HG03108 (cell line): ENCODE measurements at regions not wholly inside any gene's neighbourhood (a gene's known extent, or its start where the extent isn't known, plus 50 kb on each side); places are given as distances from the start of the nearest gene placed in this dataset.
A peak's percentile ranks its signal among the peaks of the same experiment; 100 is the strongest.

Experiments
- ATAC-seq: cut with Tn5 transposase; IDR thresholded peaks from one replicate; pipeline ENCODE4 v1.9.1; 2021; ENCODE audit warnings: moderate library complexity; ENCODE audit not compliant: unreplicated experiment

DNA sequence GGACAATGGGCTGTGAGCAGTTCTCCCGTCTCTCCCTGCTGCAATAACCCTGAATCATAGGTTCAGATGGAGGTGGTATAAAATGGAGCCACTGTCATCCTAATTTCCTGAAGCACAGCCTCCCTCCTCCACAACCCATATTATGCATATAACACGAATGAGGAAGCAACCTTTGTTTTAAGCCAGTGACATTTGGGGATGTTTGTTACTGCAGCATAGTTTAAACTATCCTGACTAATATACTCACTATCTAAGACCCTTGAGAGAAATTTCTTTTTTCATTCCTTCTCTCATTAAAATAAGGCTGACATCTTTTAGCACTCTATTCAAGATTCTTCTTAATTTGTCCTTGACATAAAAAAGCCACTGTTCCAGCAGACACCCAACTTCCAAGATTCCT lies 413.4 kb downstream of the SOX9 start:
- no peak for ATAC-seq

DNA sequence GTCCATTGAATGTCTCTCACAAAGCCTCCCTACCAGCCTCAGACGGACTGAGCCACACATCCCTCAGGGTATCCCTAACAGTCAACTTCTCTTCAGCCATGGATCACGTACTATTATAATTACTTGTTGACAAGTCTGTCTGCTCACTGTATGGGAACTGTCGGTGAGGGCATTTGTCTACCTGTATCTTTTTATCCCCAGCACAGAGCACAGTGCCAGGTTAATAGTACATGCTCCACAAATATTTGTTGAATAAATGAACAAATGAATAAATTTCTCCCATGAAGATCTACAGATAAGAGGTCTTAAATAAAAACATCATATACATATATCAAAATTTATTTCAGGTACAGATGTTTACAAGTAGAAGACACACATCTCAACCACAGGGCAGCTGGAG lies 414.0 kb downstream of the SOX9 start:
- no peak for ATAC-seq

DNA sequence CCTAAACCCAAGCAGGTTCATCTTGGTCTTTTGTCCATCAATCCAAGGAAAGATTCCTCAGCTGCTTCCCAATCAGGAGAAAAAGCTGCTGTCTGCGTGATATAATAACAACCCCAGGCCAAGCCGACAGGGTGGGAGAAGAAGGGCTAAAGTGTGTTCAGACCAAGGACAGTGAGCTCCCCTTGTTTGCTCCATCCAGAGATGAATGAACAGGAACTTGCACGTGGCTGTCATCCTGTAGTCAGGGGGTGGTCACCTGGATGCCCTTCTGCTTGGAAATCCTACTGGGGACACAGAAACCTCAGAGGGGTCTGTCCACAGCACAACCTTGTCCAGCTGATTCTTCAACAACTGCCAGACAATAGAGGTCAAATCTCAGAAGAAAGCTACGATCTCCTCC lies 414.5 kb downstream of the SOX9 start:
- ATAC-seq = no peak

- ATAC-seq = no peak
These were observed 415.0 kb downstream of the SOX9 start for GRCh38 chr17:72535779-72536178.

DNA sequence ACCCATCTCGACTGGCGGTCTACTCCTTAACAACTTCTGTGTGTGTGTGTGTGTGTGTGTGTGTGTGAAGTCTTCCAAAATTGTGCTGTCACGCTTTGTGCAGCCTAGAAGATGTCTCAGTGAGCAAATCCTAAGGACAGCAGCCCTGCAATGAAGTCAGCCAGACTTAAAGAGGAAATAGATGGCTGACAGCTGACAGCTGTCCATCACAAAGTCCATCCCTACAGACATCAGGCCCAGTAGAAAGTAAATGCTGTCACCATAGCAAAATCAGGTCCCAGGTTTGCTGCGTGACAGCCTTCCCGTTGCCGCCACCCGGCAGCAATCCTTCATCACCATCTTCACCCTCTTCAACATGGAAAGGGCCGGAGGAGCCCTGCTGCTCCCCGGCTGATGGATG lies 416.0 kb downstream of the SOX9 start:
- no peak for ATAC-seq

- no peak for ATAC-seq
These were observed 417.6 kb downstream of the SOX9 start for GRCh38 chr17:72538443-72538842.

GRCh38 chr17:72538901-72539352 lies 418.1 kb downstream of the SOX9 start:
- no peak for ATAC-seq

GRCh38 chr17:72539981-72540897 lies 419.4 kb downstream of the SOX9 start:
- ATAC-seq = peak; percentile 85

GRCh38 chr17:72542317-72542716 lies 421.5 kb downstream of the SOX9 start:
- ATAC-seq = no peak

DNA sequence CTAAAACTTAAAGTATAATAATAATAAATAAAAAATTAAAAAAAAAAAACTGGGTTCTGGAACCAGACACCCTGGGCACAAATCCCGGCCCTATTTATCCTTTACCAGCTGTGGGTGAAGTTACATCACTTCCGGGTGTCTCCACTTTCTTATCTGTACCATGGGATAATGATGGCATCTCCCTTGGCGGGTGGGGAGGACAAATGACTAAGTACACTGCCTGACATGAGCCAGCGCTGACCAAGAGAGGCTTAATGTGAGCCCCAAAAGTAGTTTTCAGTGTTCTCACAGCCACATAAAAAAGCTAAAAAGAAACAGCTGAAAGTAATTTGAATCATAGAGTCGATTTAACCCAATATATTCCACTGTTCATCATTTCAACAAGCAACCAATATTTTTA lies 424.9 kb downstream of the SOX9 start:
- ATAC-seq = no peak

- no peak for ATAC-seq
These were observed 432.4 kb downstream of the SOX9 start for GRCh38 chr17:72553051-72553755.

GRCh38 chr17:72554508-72554907 lies 433.7 kb downstream of the SOX9 start:
- no peak for ATAC-seq

- no peak for ATAC-seq
These were observed 434.2 kb downstream of the SOX9 start for GRCh38 chr17:72555052-72555451.

- ATAC-seq = no peak
These were observed 436.4 kb downstream of the SOX9 start for GRCh38 chr17:72556944-72557826.

DNA sequence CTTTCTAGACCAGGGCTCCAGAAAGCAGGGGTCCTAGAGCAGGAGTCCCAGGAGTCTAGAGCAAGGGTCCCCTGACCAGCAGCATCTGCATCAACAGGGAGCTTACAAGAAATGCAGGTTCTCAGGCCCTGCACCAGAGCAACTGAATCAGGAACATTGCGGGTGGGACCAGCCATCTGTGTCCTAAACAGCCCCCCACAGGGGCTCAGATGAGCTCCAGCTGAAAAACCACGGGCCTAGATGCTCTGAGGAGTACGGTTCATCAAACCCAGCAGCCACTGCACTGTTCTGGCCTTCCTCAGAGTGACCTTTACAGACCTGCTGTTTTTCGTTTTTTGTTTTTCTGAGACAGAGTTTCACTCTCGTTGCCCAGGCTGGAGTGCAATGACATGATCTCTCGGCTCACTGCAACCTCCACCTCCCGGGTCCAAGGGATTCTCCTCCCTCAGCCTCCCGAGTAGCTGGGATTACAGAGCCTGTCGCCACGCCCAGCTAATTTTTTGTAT lies 438.2 kb downstream of the SOX9 start:
- ATAC-seq = no peak

- ATAC-seq = no peak
These were observed 439.8 kb downstream of the SOX9 start for GRCh38 chr17:72560303-72561247.

DNA sequence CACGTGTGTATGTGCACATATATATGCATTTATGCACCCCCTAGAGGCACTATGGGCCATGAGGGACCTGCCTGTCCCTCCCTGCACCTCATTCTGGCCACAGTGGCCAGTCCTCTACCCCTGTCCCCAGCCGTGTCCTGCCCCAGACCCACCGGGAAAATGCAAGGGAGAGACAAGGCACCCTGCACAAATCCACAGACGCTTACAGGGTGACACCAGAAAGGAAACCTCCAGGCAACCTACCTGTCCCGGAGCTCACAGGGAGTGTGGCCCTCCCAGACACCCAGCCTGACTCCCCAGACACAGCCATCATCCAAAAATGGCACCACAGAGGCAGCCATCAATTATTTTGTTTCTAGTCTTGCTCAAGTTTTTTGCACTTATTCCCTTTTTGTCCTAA lies 440.4 kb downstream of the SOX9 start:
- no peak for ATAC-seq

- ATAC-seq = no peak
These were observed 440.9 kb downstream of the SOX9 start for GRCh38 chr17:72561680-72562079.

DNA sequence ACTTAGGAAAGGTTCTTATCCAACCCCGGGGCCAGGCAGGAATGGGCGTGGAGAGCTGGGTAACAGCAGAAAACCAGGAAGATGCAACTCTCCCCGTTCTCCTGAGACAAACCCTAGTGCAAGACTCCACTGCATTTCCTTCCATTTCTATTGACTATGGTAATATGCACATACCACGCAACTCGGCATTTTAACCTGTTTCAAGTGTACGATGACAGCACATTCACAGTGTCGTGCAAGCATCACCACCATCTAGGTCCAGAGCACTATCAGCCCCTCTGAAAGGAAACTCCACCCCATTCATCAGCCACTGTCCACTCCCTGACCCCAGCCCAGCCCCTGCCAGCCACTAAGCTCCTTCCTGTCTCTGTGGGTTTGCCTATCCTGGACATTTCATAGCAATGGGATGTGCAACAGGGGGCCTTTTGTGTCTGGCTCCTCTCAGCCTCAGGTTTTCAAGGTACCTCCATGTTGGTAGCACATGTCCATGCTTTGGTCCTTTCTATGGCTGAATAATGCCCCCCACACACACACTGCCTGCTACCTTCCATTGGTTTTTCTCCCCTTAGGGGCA lies 441.9 kb downstream of the SOX9 start:
- no peak for ATAC-seq

DNA sequence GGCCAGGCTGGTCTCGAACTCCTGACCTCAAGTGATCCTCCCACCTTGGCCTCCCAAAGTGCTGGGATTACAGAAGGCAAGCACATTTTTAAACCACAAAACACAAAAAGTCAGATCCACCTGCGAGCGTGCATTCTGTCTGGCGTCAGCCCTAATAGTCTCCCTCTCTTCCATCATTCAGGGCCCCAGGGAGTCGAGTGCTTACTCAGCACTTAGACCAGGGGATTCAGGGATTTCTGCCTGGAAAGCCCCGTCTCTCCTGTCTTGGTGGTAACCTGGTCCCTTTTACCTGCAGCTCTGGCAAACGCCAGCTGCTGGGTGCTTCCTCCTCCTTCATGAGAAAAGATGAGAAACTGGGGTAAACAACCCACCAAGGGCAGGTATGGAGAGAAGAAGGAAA lies 443.1 kb downstream of the SOX9 start:
- no peak for ATAC-seq
